GM12873 (cell line): ENCODE measurements at regions not wholly inside any gene's neighbourhood (a gene's known extent, or its start where the extent isn't known, plus 50 kb on each side); places are given as distances from the start of the nearest gene placed in this dataset.

Source experiments
- TF ChIP-seq, protein P1 (sequence below): IDR thresholded peaks from 2 replicates; pipeline ENCODE4 v1.5.1; 2012; ENCODE audit warnings: low read depth, mild to moderate bottlenecking, moderate library complexity, low read length, control low read depth; ENCODE audit not compliant: insufficient read depth; ENCODE audit errors: missing control alignments

DNA sequence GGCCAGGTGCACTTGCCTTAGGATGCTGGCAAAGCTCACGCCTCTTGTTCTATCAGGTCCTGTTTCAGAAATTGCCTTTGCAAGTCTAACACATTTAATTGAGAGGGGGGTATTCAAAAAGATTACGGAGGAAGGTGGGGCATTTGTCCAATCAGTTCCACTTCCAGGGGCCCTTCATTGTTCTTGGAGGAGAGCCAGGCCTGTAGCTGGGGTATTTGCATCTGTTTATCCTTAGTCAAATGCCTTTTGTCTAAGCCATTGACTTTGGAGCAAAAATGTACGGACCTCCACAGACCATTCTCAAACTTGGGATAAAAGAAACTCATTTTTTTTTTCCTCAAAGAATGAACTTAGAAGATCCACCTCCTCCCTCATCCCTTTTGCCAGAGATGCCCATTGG lies 582.0 kb downstream of the BCL11B start:
- TF ChIP-seq, protein P1, sequence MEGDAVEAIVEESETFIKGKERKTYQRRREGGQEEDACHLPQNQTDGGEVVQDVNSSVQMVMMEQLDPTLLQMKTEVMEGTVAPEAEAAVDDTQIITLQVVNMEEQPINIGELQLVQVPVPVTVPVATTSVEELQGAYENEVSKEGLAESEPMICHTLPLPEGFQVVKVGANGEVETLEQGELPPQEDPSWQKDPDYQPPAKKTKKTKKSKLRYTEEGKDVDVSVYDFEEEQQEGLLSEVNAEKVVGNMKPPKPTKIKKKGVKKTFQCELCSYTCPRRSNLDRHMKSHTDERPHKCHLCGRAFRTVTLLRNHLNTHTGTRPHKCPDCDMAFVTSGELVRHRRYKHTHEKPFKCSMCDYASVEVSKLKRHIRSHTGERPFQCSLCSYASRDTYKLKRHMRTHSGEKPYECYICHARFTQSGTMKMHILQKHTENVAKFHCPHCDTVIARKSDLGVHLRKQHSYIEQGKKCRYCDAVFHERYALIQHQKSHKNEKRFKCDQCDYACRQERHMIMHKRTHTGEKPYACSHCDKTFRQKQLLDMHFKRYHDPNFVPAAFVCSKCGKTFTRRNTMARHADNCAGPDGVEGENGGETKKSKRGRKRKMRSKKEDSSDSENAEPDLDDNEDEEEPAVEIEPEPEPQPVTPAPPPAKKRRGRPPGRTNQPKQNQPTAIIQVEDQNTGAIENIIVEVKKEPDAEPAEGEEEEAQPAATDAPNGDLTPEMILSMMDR, result no peak

DNA sequence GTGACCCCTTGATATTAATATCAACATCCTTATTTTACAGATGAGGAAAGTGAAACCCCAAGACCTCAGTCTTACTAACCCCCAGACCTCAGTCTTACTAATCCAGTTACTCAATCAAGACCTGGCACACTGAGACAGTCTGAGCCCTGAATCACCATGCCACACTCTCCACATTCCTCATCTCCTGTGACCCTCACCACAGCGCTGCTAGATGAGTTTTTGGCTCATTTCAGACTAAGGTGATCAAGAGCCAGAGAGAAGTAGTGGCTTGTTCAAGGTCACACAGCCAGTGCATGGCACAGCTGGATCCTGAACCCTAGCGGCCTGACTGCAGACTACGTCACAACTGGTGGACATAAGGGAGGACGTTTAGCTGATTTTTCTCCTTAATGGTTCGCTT lies 579.2 kb downstream of the BCL11B start:
- TF ChIP-seq, protein P1, result no peak

DNA sequence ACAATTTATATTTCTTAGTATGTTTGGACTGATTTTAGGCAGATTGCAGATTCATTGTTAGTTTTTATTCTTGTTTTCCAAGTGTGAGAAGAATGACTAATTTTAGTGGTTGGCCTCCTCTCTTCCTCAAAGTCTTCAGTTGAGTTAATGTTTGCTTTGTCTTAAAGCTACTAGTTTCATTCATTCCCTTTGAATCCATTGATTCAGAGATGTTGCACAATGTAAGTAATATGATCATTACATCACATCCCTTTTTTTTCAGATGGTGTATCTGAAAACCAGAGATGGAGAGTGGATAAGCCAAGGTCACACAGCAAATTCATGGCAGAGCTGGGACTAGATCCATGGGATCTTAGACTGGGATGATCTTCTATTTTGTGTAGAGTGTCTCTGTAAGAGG lies 577.5 kb downstream of the BCL11B start:
- TF ChIP-seq, protein P1, result no peak

DNA sequence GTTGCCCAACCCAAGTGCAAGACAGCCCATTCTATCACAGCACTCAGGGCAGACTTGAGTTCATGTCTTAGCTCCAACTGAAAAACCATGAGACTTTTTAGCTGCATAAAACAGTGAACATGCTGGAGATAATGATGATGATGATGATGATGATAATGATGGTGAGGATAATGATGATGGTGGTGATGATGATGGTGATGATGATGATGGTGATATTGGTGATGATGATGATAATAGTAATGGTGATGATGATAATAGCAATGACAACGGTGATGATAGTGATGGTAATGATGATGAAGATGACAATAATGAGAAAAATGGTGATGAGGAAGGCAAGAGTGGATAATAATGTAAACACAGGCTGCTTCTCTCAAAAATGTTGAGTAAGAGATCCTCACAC lies 576.2 kb downstream of the BCL11B start:
- TF ChIP-seq, protein P1, result no peak

DNA sequence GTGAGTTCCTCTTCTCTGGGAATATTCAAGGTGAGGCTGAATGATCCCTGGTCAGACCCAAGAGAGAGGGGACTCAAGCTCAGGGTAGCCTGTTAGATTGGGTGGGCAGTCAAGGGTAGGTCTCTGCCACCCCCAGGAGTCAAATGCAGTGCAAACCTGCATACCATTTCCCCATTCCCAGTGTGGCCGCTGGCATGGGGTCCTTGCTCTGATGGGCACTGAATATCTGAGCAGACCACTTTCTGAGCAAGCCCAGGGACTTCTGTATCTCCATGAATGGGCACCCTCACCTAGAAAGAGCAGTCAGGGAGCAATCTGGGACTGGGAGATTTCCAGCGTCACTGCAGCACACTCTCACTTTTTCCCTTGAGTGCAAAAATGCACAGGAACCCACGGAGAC lies 573.7 kb downstream of the BCL11B start:
- TF ChIP-seq, protein P1, result no peak

DNA sequence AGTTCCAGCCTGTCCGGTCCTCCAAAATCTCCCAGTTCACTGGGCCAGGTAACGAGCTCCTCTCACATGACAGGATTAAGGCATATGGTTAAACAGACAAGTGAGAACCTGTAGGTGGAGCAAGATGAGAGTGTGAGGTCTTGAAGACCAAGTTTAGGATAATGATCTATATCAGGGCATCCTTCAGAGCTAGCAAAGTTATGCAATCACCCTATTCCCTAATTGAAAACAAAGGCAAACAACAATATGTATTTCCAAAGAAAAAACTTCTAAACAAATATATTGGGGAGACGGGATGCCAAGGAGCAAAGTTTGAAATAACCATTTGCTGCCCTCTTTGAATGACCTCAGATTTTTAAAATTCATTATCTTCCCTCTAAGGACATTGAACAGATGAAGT lies 571.2 kb downstream of the BCL11B start:
- TF ChIP-seq, protein P1, result no peak

DNA sequence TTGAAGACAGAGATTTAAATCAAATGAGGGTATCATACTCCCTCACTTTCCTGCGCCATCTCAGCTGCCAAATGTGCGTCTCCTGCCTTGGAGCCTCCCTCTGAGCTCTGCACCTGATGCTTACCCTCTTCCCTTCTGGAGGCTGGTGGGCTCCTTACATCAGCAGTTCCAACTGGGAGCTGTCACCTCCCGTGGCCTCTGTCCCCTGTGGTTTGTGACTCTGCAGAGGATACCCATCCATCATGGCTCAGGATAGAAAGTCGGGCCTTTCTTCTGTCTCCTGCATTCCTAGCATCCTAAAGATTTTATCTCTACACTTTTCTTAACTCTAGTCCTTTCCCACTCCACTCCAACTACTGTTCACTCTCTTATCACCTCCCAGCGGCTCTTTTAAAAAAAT lies 570.6 kb downstream of the BCL11B start:
- TF ChIP-seq, protein P1, result no peak
